NCI-H2171 treated with DMSO at 0.1 percent for 48 hours (cell line): ENCODE measurements at regions not wholly inside any gene's neighbourhood (a gene's known extent, or its start where the extent isn't known, plus 50 kb on each side); places are given as distances from the start of the nearest gene placed in this dataset.

Source experiments
- DNase-seq: peaks from one replicate; lab custom pipeline; 2025; lab: John Stamatoyannopoulos, UW

DNA sequence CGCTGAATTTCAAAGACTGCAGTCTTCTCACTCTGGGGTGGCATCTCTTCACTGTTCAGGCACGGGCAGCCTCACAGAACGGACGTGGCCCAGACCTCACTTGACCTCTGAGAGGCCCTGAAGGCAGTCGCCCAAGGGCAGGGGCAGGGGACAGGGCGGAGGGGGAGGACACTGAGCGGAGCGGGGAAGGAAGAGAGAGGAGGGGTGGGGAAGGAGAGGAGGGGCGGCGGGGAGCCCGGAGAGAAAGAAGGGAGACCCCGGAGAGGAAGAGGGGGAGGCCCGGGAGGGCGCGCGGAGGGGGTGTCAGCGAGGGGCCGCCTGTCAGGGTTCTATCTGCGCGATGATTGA is 58.7 kb upstream of the COMTD1 start:
- no peak for DNase-seq

DNA sequence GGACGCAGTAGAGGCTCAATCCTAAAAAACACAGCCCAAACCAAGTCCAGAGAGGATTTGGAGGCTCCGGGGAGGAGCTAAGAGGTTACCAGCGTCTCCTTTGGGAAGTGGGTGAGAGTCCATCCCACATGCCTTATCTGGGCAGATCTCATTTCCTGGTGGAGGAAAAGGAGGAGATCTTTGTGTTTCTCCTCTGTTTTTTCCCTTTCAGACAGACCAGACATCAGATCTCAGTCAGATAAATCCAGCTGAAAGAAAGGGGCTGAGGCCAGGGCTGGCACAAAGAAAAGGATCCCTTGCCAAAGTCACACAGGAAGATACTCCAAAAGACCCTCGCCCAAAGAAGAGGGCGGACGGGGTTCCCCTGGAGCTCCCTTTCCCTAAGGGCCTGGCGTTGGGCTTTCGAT is 58.3 kb upstream of the COMTD1 start:
- no peak for DNase-seq

DNA sequence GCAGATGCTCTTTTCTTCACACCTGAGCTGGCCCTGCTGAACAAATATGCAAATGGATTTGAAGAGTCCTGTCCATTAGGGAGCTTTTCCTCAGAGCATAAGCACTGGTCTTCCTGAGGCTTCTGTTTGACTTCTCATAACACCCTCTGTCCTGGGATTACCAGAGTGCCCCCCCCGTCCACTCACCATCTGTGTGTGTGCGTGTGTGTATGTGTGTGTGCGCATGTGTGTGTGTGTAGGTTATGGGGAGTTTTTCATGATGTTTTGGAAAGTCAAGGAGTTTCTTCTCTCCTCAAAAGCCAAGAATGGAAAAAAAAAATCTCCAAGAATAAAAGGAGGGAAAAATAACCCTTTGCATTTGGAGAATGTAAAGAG is 57.7 kb upstream of the COMTD1 start:
- DNase-seq = peak; percentile 3

DNA sequence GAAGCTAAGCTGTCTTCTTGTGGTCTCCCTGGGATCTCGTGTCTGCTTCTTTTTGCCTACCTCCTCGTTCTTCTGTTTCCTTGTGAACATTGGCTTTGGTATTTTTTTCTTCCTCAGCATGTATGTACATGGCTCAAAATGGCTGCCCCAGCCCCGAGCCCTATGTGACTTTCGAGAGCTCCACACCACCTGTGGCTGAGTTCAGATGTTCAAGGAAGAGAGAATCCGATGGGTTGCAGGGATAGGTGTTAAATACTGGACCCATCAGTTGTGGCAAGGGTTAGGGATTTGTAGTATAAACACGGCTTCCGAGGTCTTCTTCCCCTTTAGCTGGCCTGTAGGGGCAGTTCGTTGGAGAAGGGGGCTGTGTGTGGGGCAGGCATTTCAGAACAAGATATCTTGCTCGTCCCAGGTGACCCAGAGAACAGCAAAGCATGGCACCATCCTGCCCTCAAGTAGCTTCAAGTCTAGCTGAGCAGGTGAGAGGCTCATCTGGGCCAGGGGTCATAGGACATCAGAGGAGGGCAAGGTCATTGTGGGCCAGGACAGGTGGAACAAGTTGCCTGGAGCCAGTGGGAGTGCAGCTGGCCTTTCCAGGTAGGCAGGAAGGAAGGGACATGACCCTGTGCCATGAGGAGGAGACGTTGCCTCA is 57.2 kb upstream of the COMTD1 start:
- no peak for DNase-seq

DNA sequence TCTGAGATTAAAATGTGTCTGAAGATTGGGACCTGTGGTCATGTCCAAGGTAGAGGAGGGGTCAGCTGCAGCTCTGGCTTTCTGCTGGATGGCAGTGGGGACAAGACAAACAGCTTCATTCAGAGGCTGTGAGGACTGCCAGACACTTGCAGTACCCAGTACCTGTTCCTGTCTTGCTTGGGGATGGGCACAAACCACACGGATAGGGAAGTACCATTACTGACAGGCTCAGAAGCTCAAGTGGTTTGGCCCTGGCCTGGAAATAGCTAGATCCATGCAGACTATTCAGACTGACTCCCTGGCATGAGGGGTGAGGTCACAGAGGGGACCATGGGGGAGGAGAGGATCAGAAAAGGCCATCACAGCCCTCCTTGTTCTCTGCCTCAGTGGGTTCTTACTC is 56.0 kb upstream of the COMTD1 start:
- no peak for DNase-seq

DNA sequence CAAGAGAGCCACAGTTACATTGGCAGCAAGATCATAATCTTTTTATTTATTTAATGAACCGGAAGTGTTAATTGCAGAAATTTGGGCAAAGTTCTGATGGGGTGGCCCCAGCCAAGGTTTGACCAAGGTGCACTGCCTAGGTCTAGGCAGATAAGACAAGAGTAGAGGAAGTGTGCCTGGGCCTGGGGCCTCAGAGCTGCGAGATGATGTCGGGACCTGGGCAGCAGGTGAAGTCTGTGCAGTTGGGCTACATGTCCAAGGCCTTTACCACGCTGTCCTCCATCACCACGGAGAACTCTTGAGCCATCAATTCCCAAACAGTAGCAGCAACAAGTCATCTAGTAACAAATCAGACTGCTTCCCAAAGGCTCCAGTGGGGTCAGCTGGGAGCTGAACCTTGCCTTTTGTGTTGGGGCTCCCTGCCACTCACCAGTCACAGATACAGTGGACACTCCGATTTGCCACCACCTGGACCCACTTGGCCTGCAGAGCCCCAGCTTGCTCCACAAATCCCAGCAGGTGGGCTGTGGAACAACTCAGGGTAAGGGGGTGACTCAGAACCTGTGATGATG is 52.5 kb upstream of the COMTD1 start:
- DNase-seq = no peak

DNA sequence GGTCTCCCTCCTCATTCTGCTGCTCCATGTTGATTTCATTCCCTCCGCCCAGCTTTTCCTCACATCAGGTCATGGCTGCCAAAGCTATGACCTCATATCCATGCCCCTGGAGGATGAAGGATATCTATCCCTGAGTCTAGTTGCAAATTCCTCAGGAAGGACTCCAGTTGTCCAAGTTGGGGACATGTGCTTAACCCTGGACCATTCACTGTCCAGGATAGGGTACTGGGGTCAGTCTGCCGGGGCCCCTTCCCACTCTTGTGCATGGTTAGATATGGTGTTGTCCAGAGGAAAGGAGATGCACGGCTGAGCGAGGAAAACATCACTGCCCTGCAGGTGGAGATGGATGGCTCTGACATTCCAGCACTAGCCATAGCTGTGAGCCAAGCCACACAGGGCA is 51.9 kb upstream of the COMTD1 start:
- DNase-seq = no peak

DNA sequence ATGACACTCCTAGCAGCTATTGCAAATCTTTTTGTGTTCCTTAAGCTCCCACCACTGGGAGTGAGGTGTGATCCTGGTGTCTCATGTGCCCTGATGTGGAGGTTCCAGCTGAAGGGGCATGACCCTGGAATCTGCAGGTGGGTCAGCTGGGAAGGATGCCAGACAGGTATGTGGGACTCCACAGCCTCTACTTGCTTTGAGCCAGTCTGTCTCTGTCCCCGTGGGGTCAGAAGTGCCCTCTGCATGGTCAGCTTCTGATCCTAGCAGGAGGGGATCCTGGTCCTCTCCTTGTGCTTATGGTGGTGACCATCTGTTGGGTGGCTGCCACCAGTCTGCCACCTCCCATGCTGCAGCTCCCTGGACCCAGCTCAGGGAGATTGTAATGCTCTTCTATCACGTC is 51.1 kb upstream of the COMTD1 start:
- DNase-seq = no peak
